Stimulated activated CD4-positive, alpha-beta T cell treated with anti-CD3 and anti-CD28 coated beads, Interleukin-2, amount 100 ng/mL, for 48 hours (primary cell): ENCODE measurements at regions not wholly inside any gene's neighbourhood (a gene's known extent, or its start where the extent isn't known, plus 50 kb on each side); places are given as distances from the start of the nearest gene placed in this dataset.
"Not testable (repeated sequence)": the region's sequence is repeated elsewhere in the genome, so short reads cannot be mapped to it uniquely, and the experiment has no call there.

ENCODE experiments used
- DNase-seq, 2 donors: peaks; one replicate each; pipeline ENCODE4 v3.0.0-alpha.2; 2020

DNA sequence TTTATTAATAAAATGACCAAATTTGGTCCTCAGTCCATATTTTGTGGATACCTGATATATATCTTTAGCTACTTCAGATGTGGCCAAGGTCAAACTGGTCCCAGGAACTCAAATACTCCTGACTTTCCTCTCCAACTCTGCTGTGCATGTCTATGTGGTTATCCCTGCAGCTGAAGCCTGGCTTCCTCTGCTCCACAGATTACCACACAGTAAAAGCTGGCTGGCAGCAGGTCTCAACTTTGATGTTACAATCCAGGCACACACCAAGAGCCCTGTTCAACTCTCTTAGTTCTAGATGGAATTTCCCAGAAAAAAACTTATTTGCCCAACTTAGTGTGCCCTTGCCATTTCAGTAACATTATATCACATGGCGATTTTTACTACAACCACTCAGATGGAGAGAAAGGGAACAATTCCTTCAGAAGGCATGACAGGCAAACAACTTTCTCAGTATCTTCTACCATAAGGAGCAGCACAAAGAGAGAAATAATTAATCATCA lies 479.5 kb downstream of the PLPP3 start:
- no peak for DNase-seq

DNA sequence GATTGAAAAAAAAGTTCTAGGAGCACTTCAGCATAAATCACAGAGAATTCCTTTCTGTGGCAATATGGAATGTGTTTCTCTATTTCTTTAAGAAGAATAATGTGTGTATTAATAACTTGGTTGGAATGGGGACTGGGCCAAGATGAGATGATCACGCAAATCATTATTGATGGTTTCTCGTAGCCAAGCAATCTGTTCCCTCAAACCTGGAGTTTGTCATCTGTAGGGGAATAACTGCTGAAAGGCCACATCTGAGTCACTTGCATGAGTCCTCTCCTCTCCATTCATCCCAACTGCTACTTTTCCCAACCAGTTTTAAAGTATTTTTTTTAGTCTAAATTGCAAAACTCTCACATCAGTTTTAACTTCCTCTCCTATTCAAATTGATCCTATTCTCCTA lies 480.4 kb downstream of the PLPP3 start:
- no peak for DNase-seq

DNA sequence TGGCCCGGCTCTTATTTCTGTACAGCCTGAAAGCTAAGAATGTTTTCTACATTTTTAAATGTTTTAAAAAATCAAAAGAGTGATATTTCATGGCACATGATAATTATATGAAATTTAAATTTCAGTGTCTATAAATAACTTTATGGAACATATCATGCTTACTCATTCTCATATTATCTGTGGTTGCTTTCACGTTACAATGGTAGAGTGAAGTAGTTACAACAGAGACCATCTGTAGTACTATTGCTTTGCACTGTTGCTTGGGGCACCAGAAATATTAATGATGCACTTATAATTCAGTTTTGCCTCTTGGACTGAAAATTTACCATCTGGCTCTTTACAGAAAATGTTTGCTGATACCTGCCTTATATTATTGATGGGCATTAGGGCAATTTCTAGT lies 481.6 kb downstream of the PLPP3 start:
- no peak for DNase-seq

DNA sequence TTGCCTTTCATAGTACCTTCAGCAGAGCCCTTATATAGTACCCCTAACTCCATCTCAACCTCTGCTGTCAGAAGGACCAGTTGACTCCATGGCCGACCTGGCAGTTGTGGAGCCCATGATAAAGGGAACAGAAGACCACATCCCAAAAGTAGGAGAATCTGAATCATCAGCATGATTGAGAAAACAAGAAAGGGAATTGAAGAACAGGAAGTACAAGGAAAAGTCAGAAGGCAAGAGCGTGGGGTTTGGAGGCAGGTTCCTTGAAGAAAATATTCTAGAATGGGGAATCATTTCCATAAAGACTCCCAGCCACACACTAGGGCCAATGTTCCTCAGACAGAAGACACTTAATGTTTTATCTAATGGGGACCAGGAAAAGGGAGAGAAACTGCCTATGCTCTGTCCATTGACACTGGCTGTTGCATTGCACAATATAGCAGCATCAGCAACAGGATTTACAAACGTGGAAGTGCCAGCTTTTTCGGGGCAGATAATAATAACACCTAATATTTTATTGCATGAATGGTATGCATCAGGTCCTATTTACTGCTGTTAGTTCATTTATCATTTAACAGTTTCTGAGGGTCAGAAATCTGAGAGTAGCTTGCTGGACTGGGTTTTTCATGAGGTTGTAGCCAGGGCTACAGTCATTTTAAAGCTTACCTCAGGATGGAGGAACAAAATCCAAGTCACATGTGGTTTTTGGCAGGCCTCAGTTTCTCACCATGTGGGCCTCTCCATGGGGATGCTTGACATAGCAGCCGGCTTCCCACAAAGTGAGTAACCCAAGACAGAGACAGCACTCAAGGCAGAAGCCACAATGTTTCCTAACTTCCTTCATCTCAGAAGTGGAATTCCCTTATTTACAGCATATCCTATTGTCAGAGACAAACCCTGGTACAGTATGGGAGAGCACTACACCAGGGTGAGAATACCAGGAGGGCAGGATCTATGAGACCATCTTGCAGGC lies 483.4 kb downstream of the PLPP3 start:
- DNase-seq = no peak

DNA sequence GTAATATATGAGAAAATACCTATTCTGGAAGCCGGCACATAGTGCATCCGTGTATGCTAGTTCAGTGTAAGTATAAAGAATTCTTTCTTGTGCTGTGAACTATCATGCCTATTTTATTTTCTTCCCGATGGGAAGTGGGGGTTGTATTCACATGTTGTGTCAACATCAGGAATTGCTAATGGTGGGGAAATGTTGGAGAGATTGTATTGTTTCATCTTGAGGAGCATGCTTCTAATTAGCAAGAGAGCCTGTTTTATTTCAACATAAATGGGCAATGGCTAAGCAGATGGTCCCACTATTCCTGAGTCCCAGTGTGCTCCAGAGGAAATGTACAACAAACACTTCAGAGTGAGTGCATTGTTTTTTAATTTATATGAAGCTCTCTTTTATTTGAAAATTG lies 485.2 kb downstream of the PLPP3 start:
- no peak for DNase-seq

DNA sequence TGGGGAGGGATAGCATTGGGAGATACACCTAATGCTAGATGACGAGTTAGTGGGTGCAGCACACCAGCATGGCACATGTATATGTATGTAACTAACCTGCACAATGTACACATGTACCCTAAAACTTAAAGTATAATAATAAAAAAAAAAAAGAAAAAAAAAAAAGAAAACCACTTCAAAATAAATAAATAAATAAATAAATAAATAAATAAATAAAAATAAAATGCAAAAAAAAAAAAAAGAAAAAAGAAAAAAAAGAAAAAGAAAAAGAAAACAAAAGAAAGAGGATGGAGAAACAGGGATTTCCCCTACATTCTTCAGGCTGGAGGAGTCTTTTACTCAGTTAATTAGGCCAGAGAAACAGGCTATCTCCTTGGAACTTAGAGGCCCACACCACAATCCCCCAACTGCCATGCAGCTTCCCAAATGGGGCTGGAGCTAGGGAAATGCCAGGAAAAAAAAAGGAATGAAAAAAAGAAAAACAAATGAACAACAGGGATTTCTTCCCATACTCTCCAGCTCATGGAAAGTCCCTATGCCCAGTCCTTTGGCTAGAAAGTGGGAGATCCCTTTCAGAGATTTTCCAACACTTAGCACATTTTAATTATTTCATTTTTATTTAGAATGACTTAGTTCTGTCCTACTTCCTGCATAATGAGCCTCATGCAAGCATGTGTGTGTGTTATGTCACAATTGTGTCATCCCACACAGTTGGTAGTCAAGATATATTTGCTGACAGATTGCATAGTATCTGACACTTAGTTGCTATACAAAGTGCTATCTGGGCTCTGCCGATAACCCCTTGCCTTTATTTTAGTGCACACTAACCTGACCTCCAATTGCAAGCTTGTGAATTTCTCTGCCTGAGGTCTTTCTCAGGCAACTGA lies 486.4 kb downstream of the PLPP3 start:
- DNase-seq = no peak

DNA sequence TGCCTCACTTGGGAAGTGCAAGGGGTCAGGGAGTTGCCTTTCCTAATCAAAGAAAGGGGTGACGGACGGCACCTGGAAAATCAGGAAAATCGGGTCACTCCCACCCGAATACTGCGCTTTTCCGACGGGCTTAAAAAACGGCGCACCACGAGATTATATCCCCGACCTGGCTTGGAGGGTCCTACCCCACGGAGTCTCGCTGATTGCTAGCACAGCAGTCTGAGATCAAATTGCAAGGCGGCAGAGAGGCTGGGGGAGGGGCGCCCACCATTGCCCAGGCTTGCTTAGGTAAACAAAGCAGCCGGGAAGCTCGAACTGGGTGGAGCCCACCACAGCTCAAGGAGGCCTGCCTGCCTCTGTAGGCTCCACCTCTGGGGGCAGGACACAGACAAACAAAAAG lies 489.5 kb downstream of the PLPP3 start:
- not testable (repeated sequence) for DNase-seq

DNA sequence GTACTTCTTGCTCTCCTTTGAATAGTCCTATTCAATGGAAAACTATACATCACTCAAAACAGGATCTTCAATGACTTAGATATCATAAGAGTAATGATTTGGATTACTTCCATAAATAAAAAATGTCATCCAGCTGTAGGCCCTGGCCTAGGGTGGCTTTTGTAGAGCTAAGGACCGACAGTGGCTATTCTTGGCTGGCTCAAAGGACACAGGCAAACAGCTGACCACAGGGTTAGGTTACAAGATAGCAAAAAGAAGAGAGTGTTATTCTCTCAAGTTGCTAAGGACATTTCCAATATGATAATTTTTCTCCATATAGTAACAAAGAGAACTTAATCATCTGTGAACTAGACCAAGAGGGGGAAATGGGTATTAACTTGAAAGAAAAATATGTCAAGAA lies 495.1 kb downstream of the PLPP3 start:
- no peak for DNase-seq

DNA sequence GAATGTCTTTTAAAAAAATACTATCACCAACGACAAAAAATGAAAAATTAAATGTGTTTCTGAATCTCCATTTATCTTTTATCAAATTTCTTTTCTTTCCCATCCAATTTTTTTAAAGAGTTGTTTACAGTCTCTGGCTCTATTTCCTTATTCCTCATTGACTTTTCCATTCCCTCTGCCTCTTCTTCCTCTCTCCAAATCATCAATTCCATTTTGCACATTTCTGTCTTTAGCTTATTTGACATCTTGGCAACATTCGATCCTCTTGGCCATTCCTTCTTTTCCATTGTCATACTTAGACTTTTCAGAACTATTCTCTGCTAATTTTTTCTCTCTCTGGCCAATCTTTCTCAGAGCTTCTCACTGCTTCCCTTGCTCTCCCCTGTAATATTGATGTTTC lies 497.6 kb downstream of the PLPP3 start:
- no peak for DNase-seq

DNA sequence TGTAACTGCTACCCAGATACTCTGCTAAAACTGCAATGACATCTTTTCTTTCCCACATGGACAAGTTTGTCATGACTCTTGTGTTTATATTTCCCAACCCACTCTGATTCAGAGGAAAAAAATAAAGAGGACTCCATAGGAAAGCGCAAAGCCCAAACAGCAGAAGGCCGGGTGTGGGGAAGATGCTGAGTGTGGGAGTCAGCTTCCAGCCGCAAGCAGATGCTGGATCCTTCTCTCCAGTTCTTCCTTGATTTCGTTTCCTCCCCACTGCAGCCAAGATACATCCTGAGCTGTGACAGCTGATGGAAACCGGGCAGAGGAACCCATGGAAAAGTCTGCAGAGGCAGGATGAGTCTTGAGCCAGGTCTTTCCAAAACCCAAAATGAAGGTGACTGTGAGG lies 498.2 kb downstream of the PLPP3 start:
- DNase-seq = no peak

DNA sequence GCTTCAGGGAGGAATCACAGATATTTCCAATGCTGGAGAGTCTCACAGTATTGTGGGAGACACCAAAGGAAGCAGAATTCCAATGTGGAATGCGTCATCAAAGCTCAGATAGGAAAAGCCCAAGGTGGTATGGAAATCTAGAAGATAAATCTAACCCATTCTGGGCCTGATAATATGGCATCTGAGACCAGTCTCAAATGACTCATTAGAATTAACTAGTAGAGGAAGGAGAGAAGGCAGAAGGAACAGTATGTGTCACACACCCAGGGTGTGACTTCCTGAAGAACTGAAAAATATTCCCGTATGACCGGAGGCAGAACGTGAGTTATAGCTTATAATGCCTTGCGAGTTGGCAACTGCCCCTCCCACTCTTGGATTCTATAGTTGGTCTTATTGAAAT lies 499.2 kb downstream of the PLPP3 start:
- no peak for DNase-seq

DNA sequence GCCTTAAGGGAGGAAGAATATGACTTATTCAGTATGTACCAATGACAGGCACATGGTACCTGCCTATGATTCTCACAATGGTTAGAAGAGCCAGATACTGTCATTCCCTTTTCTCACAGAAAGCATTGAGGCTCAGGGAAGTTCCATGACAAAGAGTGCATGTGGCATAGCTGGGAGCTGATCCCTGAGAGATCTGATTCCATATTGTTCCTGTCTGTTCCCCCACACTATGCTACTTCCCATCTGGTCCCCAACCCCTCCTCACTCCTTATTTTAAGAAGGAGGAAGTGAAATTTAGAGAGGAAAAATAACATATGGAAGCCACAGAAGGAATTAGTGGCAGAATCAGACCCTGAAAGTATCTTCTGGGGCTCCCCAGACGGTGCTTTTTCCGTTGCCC lies 500.0 kb downstream of the PLPP3 start:
- no peak for DNase-seq

DNA sequence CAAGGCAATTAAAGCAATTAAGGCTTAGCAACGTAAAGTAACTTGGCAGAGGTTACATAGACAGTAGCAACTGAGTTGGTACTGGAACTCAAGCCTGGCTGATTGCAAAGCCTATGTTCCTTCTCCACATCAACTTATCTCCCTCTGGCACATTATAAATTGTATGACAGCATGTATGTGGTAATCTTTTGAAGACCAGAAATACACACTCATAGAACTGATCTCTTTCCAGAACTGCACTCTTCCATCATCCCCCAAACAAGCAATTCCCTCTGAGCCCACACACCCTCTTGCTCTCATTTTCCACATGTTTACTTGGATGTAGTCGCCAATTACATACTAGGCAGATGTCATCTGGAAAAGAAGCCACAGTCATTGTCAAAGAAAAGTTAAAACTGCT lies 502.2 kb downstream of the PLPP3 start:
- no peak for DNase-seq

DNA sequence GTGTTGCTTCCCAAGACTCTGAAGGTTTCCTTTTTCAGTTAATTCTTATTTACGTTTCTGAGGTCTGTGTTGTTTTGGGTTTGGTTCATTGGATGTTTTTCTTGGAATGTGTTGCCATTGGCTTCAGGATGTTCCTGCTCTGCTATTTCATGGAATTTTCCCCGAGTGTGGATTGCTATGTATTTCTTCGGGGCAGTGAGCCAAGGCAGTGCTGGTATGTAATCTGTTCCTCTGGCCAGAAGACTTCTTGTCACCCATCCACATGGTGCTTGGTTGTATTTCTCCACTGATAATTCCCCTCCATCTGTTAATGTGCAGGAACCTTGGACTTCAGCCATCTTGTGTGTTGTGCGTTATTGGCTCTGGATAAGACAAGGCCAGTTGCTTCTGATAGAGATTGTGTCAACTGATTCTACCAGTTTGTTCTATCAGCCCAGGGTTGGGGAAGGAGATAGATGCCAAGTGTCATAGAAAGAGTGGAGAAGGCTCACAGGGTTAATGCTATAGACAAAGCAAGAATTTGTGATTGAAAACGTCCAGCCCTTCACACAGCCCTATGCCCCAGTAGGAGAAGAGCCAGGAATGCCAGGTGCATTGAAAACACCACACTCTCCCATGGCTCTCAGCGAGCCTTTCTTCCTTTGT lies 505.2 kb downstream of the PLPP3 start:
- no peak for DNase-seq

DNA sequence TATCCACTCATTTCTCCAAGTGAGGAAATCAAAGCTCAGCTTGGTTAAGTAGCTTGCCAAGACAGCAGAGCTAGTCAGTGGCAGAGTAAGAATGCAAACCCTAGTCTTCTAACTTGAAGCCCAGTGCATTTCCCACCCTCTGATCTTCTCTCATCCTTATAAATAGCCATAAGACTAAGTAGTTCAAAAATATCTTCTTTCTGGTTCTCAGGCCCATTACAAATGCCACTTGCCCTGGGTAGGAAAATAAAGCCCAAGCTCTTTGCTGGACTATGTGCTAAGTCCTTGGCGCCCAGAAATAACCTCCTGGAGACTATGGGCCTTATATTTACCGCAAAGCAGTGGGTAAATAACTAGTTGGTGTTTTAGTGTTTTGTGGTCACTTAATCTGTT lies 505.8 kb downstream of the PLPP3 start:
- DNase-seq = no peak

DNA sequence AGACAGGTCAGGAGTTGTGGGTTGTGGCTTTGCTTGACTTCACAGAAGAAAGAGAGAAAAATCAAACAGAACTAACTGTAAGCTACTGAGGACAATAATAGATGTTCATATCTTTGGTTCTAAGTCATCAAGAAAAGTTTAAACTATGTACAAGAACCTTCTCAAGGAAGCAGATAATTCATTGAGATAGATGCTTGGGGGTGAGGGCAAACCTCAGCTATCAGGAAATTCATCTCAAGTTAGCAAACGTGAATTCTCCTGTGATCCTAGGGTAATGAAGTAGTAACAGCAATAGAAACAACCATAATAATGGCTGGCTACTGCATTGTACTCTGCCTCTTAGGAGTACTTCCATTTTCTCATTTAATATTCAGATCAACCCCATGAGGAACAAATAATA lies 506.2 kb downstream of the PLPP3 start:
- DNase-seq = no peak

DNA sequence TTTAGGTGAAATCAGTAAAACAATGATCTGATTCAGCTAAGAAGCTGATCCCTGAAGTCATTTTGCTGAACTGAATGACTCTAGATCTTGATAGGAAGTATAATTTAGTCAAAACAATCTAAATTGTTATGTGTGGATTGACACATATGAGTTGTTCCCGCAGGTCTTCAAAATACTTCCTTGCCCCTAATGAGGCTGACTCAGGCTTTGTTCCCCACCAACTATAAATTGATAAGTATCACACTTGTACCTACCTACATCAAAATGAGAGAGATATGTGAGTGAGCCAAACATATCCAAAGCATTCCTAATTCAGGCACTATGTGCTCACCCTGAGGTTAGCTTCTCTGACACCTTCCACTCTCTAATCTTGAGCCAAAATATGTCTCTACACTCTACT lies 507.1 kb downstream of the PLPP3 start:
- DNase-seq = no peak

DNA sequence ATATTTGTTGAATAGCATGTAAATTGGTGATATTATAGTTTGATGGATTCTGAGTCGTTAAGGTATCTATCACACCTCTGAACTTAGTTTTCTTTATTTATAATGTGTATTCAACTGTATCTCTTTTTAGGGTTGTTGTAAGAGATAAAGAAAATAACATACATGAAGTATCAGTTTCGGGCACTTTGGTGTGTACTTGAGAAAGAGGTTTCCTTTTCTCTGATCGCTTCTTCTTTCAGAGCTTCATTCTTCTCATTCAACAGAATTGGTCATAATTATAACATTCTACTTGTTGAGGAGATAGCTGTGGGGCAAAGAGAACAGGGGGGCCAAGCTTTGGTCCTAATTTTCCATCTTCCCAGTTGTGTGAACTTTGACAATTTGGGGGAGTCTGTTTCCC lies 508.0 kb downstream of the PLPP3 start:
- DNase-seq = no peak

DNA sequence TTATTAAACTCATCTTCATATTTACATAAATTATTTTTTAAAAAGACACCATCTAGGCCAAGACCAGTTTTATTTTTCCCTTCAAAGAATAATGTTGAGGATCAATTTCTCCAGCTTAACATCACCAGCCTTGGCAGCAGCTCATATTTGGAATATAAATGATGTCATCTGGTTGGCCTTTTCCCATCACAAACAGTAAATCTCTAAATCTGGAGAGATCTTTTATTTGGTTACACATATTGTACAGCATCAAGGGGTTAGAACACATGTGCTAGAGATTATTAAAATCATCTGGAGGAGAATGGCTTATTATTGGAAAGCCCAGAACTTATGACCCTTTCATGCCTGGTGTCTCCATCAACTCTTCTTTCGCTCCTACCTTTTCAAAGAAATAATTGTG lies 508.8 kb downstream of the PLPP3 start:
- DNase-seq = no peak

DNA sequence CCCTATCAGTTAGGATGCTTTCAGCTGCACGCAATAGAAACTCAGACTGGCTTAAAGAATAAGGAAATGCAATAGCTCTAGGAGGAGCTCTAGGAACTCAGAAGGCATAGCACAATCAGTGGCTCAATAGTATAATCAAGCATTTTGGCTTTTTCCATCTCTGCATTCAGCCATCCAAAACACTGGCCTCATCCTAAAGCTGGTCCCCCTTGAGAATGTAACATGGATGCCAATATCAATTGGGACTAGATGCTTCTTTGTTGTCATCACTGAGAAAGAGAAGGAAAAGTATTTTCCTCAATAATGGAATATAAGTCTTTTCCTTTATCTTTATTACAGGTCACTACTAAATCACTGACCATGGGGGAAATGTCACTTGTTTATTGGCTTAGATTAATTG lies 509.5 kb downstream of the PLPP3 start:
- no peak for DNase-seq

DNA sequence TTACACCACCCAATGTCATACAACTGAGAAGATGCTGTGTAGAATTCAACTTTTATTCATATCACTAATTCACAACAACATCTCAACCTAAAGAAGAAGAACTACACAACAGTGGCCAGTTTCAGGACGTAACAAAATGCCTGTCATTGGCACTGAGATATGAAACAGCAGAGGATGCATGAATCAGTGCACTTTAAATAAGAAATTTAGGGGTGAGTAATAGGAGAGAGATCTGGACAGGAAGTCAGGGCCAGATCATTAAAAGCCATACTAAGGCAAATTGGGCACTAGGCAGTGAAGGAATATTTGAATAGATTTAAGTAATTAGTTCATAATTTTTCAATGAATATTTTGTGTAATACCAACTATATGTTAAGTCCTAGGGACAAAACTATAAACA lies 510.5 kb downstream of the PLPP3 start:
- DNase-seq = no peak

DNA sequence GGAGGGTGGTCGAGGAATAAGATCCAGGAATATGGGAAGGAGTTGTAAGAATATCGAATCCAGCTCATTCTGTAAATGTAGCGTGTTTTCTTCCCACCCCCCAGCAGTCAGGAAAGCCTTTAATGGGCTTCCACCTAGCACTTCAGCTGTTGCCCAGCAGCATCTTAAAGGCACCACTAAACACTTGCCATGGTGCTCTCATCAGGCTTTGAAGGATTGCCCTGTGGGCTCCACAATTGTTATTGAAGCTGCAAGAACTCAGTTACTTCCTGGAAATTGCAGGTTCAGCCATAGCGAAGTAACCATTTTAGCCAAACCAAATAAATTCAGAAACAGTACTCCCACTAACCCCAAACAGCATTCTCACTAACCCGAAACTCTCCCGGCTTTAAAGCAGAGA lies 511.2 kb downstream of the PLPP3 start:
- no peak for DNase-seq

DNA sequence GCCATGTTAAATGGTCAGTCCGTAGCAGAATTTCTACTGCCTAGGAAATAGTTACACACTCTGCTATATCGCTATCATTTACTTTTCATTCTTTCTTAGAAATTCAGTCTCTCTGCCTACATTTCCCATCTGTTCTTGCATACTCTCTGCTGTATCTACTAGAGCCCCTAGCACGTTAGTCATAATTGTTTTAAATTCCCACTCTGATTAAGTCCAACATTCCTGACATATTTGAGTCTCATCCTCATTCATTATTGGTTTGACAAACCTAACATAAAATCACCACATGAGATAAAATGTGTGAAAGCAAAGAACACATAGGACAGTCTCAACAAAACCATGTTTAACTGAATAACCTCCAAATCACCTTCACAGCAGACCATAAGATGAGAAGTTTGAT lies 513.6 kb downstream of the PLPP3 start:
- no peak for DNase-seq
